ENCODE measurements at regions not wholly inside any gene's neighbourhood (a gene's known extent, or its start where the extent isn't known, plus 50 kb on each side); places are given as distances from the start of the nearest gene placed in this dataset.

- no peak for DNase-seq (ENCODE audit: low read depth)
These were observed 569.5 kb downstream of the PSAT1 start for GRCh38 chr9:78866207-78867132.

- no peak for DNase-seq (ENCODE audit: low read depth)
These were observed 574.1 kb downstream of the PSAT1 start for GRCh38 chr9:78871086-78871451.

DNA sequence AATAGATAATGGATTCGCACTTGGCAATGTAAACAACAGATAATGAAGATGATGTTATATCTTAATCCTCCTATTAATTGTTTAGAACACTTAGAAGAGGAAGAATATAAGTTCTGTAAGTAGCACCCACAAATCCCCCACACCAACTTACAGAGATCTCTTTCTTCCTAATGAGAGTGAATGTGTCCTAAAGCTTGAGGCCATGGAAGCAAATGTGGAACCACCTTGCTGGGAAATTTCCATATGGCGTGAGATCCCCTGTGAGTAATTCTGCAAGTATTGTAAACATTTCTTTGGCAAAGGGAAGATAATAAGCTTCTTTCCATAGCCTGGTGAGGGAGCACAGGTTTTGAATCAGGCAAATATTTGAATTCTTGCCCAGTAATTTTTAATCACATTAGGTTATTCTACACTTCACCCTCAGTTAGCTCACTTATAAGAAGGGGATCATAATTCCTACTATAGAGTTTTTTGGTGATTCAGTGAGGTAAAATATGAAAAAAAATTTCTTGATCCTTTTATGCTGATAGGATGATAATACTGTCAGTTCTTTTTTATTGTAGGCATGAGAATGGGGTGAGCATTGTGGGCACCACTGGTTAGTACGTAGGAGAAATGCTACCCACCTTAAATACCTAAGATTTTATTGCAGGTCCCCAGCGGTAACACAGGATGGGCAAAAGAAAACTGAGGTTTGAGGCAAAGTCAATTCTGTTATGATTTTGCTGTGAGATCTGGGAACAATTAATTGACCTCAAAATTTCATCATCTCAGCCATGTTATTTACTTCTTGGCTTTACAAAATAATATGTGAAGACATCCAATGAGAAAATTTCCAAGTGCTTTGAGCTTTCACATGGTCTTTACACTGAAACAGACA is 574.8 kb downstream of the PSAT1 start:
- DNase-seq (ENCODE audit: low read depth), result no peak

DNA sequence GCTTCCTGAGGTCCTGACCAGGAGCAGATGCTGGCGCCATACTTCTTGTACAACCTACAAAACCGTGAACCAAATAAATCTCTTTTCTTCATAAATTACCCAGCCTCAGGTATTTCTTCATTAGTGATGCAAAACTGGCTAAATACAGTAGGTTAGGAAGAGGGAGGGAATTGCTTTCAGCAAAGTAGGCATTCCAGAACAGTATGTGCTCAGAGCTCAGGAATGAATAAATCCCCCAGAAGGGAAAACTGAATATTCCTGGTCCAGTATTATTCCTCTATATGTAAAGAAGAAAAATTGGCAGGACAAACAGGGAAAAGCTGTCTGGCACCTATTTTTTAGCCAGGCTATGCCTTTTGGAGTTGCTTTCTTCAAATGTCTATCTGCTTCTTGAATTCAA is 577.1 kb downstream of the PSAT1 start:
- no peak for DNase-seq (ENCODE audit: low read depth)

DNA sequence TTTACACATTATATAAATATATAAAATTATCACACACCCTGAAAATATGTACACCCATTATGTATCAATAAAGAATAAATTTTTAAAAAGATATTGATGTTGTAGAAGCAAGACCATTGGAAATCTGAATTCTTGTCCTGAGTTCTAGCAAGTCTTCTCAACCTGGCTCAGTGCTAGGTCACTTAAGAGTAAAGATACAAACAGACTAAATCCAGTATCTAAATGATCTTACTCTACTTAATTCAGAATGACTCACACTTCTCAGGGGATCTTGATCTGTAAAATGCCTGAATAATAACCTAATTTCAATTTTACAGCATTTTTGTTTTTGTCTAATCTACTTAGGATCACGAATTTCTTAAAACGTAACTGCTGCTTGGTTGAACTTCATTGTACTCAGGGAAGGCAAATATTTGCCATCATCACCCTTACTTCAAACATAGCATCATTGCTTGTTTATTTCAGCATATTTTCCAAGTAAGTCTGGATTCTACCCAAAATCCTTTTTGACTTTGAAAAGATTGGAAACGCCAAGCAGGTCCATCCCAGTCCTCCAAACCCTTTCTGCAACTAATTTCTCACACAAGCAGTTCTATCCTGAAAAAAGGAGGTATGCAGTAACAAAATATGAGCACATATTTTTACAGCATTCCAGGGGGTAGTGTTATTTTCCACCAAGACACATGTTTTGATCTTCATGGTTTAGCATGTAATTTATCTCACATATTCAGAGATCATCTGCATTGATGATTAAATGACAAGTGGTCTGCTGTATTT is 582.6 kb downstream of the PSAT1 start:
- DNase-seq (ENCODE audit: low read depth), result no peak

DNA sequence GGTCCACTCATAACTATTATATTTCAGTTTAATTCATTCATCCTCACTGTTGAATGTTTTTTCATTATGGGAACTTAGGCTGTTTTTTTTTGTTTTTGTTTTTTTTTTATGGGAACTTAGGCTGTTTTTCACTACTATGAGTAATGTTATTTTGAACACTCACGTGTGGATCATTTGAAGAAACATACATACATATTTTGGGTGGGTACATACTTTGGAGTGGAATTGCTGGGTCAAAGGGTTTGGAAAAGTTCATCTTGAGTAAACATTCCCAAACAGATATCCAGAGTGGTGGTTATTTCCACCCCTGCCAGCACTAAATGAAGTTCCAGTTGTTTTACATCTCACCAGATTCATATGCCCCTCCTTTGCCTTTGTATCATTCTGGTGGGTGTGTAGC is 584.4 kb downstream of the PSAT1 start:
- no peak for DNase-seq (ENCODE audit: low read depth)

- DNase-seq (ENCODE audit: low read depth), result no peak
These were observed 585.6 kb downstream of the PSAT1 start for GRCh38 chr9:78882481-78882880.

DNA sequence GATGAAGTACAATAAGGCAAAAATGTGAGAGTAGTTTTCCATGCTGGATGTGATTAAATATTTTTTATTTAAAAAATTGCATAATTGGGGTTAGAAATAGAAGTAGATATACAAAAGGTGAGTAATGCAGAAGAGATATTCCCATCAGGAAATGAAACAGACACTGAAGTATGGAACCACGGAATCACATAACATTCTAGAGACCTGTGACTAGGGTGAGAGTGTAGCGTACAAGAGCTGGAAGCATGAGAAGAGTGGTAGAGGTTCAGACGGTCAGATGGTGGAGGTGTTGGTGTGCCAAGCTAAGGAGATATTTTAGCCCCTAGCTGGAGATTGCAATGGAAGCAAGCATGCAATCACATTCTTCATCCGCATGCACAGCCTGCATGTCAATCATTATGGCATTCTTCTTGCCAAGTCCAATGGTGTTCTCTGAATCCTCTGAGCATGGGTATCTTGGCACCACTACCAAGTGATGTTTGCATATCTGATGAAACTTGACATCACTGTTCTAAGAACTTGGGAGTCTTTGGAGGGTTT is 587.8 kb downstream of the PSAT1 start:
- no peak for DNase-seq (ENCODE audit: low read depth)

GRCh38 chr9:78892182-78892581 is 595.3 kb downstream of the PSAT1 start:
- no peak for DNase-seq (ENCODE audit: low read depth)

DNA sequence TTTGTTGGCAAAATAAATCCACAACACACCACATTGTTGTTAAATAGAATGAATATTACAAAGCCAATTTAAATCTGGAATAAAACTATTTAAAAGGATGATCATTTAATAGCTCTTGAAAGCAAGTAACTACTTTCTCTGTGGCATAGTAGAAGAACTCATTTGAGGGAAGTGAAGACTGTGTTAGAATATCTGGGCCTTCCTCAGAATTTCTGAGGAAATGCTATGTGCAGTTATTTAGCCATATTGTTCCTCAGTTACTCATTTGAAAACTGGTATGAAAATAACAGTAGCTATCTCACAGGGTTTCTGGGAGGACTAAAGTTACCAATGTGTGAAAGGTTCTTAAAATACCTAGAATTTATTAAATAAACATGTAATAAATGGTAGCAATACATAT is 595.8 kb downstream of the PSAT1 start:
- no peak for DNase-seq (ENCODE audit: low read depth)

DNA sequence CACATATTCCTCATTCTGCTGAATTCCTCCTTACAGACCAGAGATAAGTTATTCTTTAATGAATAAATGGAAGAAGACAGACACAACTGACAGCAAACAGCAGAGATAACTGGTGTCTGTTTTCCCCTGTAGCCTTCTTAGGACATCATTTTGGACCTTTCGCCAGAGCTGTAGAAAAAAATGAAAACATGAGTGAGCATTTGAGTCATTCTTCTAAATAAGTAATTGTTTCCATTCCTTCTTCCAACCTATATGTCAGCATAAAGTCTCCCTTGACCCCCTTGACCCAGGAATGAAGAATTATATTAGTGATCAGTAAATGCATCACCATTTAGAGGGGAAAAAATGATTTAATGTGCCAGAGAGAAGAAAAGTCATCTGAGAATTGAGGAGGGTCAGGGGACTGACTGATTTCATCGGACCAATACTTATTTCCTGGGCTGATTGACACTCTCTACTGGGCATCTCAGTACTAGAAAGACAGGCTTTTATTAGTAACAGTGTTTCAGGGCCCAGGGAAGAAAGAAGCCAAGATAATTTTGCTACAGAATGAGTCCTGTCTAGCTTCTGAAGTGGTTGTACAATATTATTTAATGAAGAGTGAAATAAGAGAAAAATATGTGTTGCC is 597.0 kb downstream of the PSAT1 start:
- DNase-seq (ENCODE audit: low read depth), result no peak

DNA sequence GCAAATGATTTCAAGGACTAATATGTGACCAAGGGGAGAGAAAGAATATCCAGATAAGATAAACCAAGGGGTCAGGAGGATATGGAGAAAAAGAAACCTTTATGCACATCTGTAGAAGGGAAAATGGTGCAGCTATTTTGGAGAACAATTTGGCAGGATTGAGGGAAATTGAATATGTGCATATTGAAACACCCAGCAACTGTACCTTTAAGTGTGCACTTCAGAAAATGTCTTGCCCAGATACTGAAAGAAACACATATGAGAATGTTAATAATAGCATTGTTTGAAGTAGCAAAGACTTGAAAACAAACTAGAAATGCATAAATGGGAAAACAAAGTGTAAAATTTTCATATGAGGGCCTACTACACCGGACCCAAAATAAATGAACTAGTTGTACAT is 599.6 kb downstream of the PSAT1 start:
- no peak for DNase-seq (ENCODE audit: low read depth)

DNA sequence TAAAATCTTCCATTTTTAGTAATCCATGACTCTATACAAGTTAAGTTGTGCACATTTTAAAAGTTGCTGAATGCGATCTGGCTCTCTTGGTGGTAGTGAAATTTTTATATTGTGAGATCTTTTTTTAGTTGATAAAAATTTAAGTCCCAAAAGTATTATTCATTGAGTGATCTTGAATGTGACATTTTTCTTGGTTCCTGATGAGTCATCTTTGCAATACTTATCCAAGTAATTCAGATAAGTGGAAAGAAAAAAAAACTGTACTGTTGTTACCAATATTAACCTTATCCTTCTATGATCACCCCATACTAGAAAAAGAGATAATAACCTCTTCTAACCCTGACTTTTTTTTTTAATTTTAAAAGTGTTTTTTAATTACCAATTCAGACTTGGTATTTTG is 601.3 kb downstream of the PSAT1 start:
- no peak for DNase-seq (ENCODE audit: low read depth)

- DNase-seq (ENCODE audit: low read depth), result no peak
These were observed 602.1 kb downstream of the PSAT1 start for GRCh38 chr9:78899006-78899405.

- no peak for DNase-seq (ENCODE audit: low read depth)
These were observed 603.6 kb downstream of the PSAT1 start for GRCh38 chr9:78900500-78900899.

- no peak for DNase-seq (ENCODE audit: low read depth)
These were observed 605.1 kb downstream of the PSAT1 start for GRCh38 chr9:78902051-78902450.

- DNase-seq (ENCODE audit: low read depth), result no peak
These were observed 606.7 kb downstream of the PSAT1 start for GRCh38 chr9:78903581-78903980.

DNA sequence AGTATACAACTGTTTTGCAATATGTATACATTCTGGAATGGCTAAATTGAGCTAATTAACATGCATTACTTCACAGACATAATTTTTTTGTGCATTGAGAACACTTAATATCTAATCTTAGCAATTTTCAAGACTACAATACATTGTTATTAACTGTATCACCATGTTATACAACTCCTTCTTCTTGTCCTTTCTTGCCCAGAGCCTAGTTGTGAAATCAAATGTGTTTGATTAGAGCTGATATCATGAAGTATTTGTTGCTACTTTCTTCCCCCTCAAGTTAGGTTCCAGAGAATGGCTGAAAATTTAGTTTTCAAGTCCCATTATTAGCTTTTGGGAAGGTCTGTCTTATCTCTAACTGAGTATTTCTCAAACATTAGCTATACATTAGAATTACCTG is 607.8 kb downstream of the PSAT1 start:
- no peak for DNase-seq (ENCODE audit: low read depth)

- DNase-seq (ENCODE audit: low read depth), result no peak
These were observed 608.5 kb downstream of the PSAT1 start for GRCh38 chr9:78905387-78905786.

GRCh38 chr9:78905986-78906755 is 609.2 kb downstream of the PSAT1 start:
- no peak for DNase-seq (ENCODE audit: low read depth)

- DNase-seq (ENCODE audit: low read depth), result no peak
These were observed 612.6 kb downstream of the PSAT1 start for GRCh38 chr9:78909566-78909965.
